Endothelial cell of umbilical vein (primary cell): ENCODE measurements at regions not wholly inside any gene's neighbourhood (a gene's known extent, or its start where the extent isn't known, plus 50 kb on each side); places are given as distances from the start of the nearest gene placed in this dataset.

Source experiments
- BruUV-seq: library from RNA; stranded (reverse); fragments of 400-500 nt; replicated peaks from 2 replicates; lab custom pipeline; 2021; lab: Mats Ljungman, UMichigan
- CTCF ChIA-PET: fragments of 300-600, 350-600 bp; sonication (Branson Sonifier 250); formaldehyde crosslinking; loops from one replicate; lab custom pipeline; 2021; ENCODE audit warnings: antibody characterized with exemption, inconsistent platforms; lab: Charles Lee
- POLR2A ChIA-PET: fragments of 300-600, 350-600 bp; sonication (Branson Sonifier 250); formaldehyde crosslinking; loops from one replicate; lab custom pipeline; 2021; ENCODE audit warnings: antibody characterized with exemption, inconsistent platforms; lab: Charles Lee
- DNase-seq: peaks from one replicate; pipeline ENCODE4 v3.0.0-alpha.2; 2011; ENCODE audit warnings: low read depth, low spot score
- FAIRE-seq: peaks from 2 replicates; lab custom pipeline; 2011; peaks lifted over from hg19 to GRCh38; lab: Jason Lieb, UNC
- H2AFZ ChIP-seq: 2 replicates; pipeline ENCODE4 v1.6.0; 2012; ENCODE audit warnings: low read depth, low read length, control low read depth, inconsistent platforms
- H3K27ac ChIP-seq: 2 replicates; pipeline ENCODE4 v1.5.1; 2011; ENCODE audit warnings: low read depth, mild to moderate bottlenecking, control low read depth, low read length, moderate library complexity; ENCODE audit not compliant: insufficient read depth
- H3K27me3 ChIP-seq, 2 experiments: 2 replicates each; pipeline versions ENCODE4 v1.6.0 to v1.6.1; 2011; ENCODE audit warnings: low read length in 2 of 2, mixed read lengths in 1 of 2; ENCODE audit not compliant: control insufficient read depth in 2 of 2, insufficient read depth in 2 of 2
- H3K36me3 ChIP-seq, 2 experiments: 2 replicates in 1 of 2; 3 replicates in 1 of 2; pipeline ENCODE4 v1.5.1; 2011; ENCODE audit warnings: low read length in 2 of 2, mild to moderate bottlenecking in 1 of 2, moderate library complexity in 1 of 2; ENCODE audit not compliant: control insufficient read depth in 2 of 2, insufficient read depth in 2 of 2; ENCODE audit errors: extremely low read depth in 1 of 2
- H3K4me1 ChIP-seq: 3 replicates; pipeline ENCODE4 v1.5.1; 2011; ENCODE audit warnings: mild to moderate bottlenecking, low read length; ENCODE audit not compliant: control insufficient read depth, insufficient read depth; ENCODE audit errors: extremely low read depth
- H3K4me2 ChIP-seq: 2 replicates; pipeline ENCODE4 v1.6.1; 2011; ENCODE audit warnings: low read length, control low read depth, mixed read lengths; ENCODE audit not compliant: insufficient read depth
- H3K4me3 ChIP-seq, 3 experiments: fragments of 200-600 bp in 1 of 3; sonication (generic), shearing (Covaris generic) in 1 of 3; replicated peaks in 1 of 3; 2 replicates each; pipeline ENCODE4 v1.5.1; 2011 to 2016; ENCODE audit warnings: control low read depth in 3 of 3, low read length in 3 of 3, mild to moderate bottlenecking in 2 of 3, inconsistent platforms in 1 of 3, low read depth in 1 of 3, moderate library complexity in 1 of 3; ENCODE audit not compliant: insufficient read depth in 1 of 3
- H3K79me2 ChIP-seq: 2 replicates; pipeline ENCODE4 v1.6.0; 2012; ENCODE audit warnings: low read length, inconsistent platforms; ENCODE audit not compliant: control insufficient read depth, insufficient read depth
- H3K9ac ChIP-seq: replicated peaks from 2 replicates; pipeline ENCODE3; 2011; ENCODE audit warnings: low read length, control low read depth; ENCODE audit not compliant: insufficient read depth; ENCODE audit errors: extremely low read depth
- H3K9me1 ChIP-seq: replicated peaks from 3 replicates; pipeline ENCODE4 v1.6.0; 2011; ENCODE audit warnings: mild to moderate bottlenecking, low read length; ENCODE audit not compliant: control insufficient read depth, insufficient read depth; ENCODE audit errors: extremely low read depth
- H3K9me3 ChIP-seq: replicated peaks from 2 replicates; pipeline ENCODE4 v1.5.1; 2012; ENCODE audit warnings: low read length, inconsistent platforms; ENCODE audit not compliant: control insufficient read depth, insufficient read depth
- H4K20me1 ChIP-seq: replicated peaks from 2 replicates; pipeline ENCODE3; 2011; ENCODE audit warnings: mild to moderate bottlenecking, low read length; ENCODE audit not compliant: control insufficient read depth, insufficient read depth; ENCODE audit errors: extremely low read depth
- CTCF ChIP-seq, 2 donors: IDR thresholded peaks; 1 replicate in 1 of 2; 2 replicates in 1 of 2; pipeline ENCODE4 v1.5.1; 2011; ENCODE audit warnings: low read length in 2 of 2, mild to moderate bottlenecking in 2 of 2, moderate library complexity in 2 of 2, control low read depth in 1 of 2, inconsistent platforms in 1 of 2, low read depth in 1 of 2; ENCODE audit not compliant: insufficient read depth in 1 of 2; ENCODE audit errors: extremely low read depth in 1 of 2
- EZH2 ChIP-seq: IDR thresholded peaks from 2 replicates; pipeline ENCODE4 v1.6.1; 2012; ENCODE audit warnings: borderline replicate concordance, low read depth, mild to moderate bottlenecking, moderate library complexity, low read length, inconsistent platforms; ENCODE audit not compliant: severe bottlenecking
- FOS ChIP-seq: IDR thresholded peaks from 2 replicates; pipeline ENCODE4 v1.6.1; 2011; ENCODE audit warnings: mild to moderate bottlenecking, low read length, moderate library complexity, borderline replicate concordance; ENCODE audit not compliant: insufficient read depth
- GATA2 ChIP-seq: IDR thresholded peaks from 2 replicates; pipeline ENCODE4 v1.7.0; 2011; ENCODE audit warnings: low read depth, mild to moderate bottlenecking, moderate library complexity, mixed read lengths, low read length; ENCODE audit not compliant: insufficient read length, insufficient read depth
- JUN ChIP-seq: IDR thresholded peaks from 2 replicates; pipeline ENCODE4 v1.6.1; 2011; ENCODE audit warnings: borderline replicate concordance, low read depth; ENCODE audit not compliant: insufficient read length, insufficient read depth
- MAX ChIP-seq: IDR thresholded peaks from 2 replicates; pipeline ENCODE4 v1.6.1; 2011; ENCODE audit not compliant: insufficient read depth, insufficient read length
- MYC ChIP-seq: IDR thresholded peaks from one replicate; pipeline ENCODE4 v1.6.1; 2011; ENCODE audit warnings: mild to moderate bottlenecking, low read depth, low read length
- POLR2A ChIP-seq: IDR thresholded peaks from 2 replicates; pipeline ENCODE4 v1.6.1; 2012; ENCODE audit warnings: low read depth, mild to moderate bottlenecking, control low read depth, low read length
- POLR2AphosphoS5 ChIP-seq: IDR thresholded peaks from 2 replicates; pipeline ENCODE4 v1.6.1; 2012; ENCODE audit warnings: low read depth, mild to moderate bottlenecking, control low read depth, low read length, moderate library complexity; ENCODE audit not compliant: insufficient read depth
- dilution Hi-C: fragments of 300-500 bp; cut with MboI; formaldehyde crosslinking; loops from one replicate; pipeline ENCODE4 v1.15.0; 2019; ENCODE audit warnings: low sequenced_read_pairs; ENCODE audit not compliant: extremely low pct_ligation_motif_present
- intact Hi-C: fragments of 100-400 bp; cut with micrococcal nuclease; formaldehyde crosslinking; loops from one replicate; pipeline ENCODE4 v1.10.0; 2022

- no peaks in the 10 kb centered on the region for H3K9me3 ChIP-seq
- no peaks in the 10 kb centered on the region for H4K20me1 ChIP-seq
- TF ChIP-seq CTCF (IDR thresholded peaks at IDR 0.05; ENCODE audit: extremely low read depth in 1 of 2, insufficient read depth in 1 of 2, low read depth in 1 of 2, low read length in 2 of 2) (no peak), GATA2 (no peak), MYC (no peak), FOS (no peak), JUN (no peak), POLR2A (no peak), POLR2AphosphoS5 (no peak), MAX (no peak), EZH2 (no peak)
- no peaks in the 10 kb centered on the region for H3K9me1 ChIP-seq
- dilution Hi-C loops: no loop called here
- no peak for FAIRE-seq
- H3K4me1 ChIP-seq: no peaks in the 10 kb centered on the region
- no peak overlapping the region for H3K9ac ChIP-seq
- intact Hi-C loops: no loop called here
- no peak for DNase-seq
- H3K36me3 ChIP-seq: no peaks in the 10 kb centered on the region
- no peak overlapping the region for H3K4me3 ChIP-seq
- H3K4me2 ChIP-seq: no peak overlapping the region
- no peak overlapping the region for H2AFZ ChIP-seq
- H3K79me2 ChIP-seq: no peaks in the 10 kb centered on the region
- BruUV-seq: no TSS peak
- POLR2A ChIA-PET: no interaction called here
- no peak overlapping the region for H3K27ac ChIP-seq
- CTCF ChIA-PET: no interaction called here
- H3K27me3 ChIP-seq: no peaks in the 10 kb centered on the region
Measured at GRCh38 chr7:112708236-112708635, 82.0 kb downstream of the TMEM168 start.
